ENCODE measurements at regions not wholly inside any gene's neighbourhood (a gene's known extent, or its start where the extent isn't known, plus 50 kb on each side); places are given as distances from the start of the nearest gene placed in this dataset.

- H3K36me3 ChIP-seq, result no peaks in the 10 kb centered on the region
- FAIRE-seq (no peak), ATAC-seq (no peak), DNase-seq (no peak)
- no peaks in the 10 kb centered on the region for H3K9me3 ChIP-seq
- H3K4me3 ChIP-seq, result no peak overlapping the region
- 18 to 22% methylated on average over 2 of the region's 2 CpGs for WGBS, 2 donors
- H3K4me1 ChIP-seq, result peaks cover 0 to 12% (median 6%) of the 10 kb centered on the region in 3 donors
- intact Hi-C loops (cut with DNase I), result no loop called here
- H3K27me3 ChIP-seq, result no peaks in the 10 kb centered on the region
- no peak overlapping the region for H3K27ac ChIP-seq
- TF ChIP-seq, protein P1, sequence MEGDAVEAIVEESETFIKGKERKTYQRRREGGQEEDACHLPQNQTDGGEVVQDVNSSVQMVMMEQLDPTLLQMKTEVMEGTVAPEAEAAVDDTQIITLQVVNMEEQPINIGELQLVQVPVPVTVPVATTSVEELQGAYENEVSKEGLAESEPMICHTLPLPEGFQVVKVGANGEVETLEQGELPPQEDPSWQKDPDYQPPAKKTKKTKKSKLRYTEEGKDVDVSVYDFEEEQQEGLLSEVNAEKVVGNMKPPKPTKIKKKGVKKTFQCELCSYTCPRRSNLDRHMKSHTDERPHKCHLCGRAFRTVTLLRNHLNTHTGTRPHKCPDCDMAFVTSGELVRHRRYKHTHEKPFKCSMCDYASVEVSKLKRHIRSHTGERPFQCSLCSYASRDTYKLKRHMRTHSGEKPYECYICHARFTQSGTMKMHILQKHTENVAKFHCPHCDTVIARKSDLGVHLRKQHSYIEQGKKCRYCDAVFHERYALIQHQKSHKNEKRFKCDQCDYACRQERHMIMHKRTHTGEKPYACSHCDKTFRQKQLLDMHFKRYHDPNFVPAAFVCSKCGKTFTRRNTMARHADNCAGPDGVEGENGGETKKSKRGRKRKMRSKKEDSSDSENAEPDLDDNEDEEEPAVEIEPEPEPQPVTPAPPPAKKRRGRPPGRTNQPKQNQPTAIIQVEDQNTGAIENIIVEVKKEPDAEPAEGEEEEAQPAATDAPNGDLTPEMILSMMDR (IDR thresholded peaks at IDR 0.05), result no peak
Observed at GRCh38 chr3:177832880-177833279, 635.6 kb upstream of the TBL1XR1 start.

- ATAC-seq, result peak in 1 of 4 donors; percentile 49
- no peak for DNase-seq
- H3K4me3 ChIP-seq, result no peak overlapping the region
- no peaks in the 10 kb centered on the region for H3K9me3 ChIP-seq
- TF ChIP-seq, protein P1 (IDR thresholded peaks at IDR 0.05), result no peak
- no peaks in the 10 kb centered on the region for H3K27me3 ChIP-seq
- intact Hi-C loops (cut with DNase I), result no loop called here
- FAIRE-seq, result no peak
- WGBS, 2 donors, result 2 to 9% methylated on average over 2 of the region's 2 CpGs
- H3K4me1 ChIP-seq, result peaks cover 0 to 12% (median 6%) of the 10 kb centered on the region in 3 donors
- no peak overlapping the region for H3K27ac ChIP-seq
- H3K36me3 ChIP-seq, result no peaks in the 10 kb centered on the region
Observed at GRCh38 chr3:177833332-177833731, 636.0 kb upstream of the TBL1XR1 start.

GRCh38 chr3:177835008-177835407, 637.7 kb upstream of the TBL1XR1 start:
- 88 to 93% methylated on average over 2 of the region's 2 CpGs for WGBS, 2 donors
- no peaks in the 10 kb centered on the region for H3K27me3 ChIP-seq
- no peak overlapping the region for H3K27ac ChIP-seq
- DNase-seq (no peak), ATAC-seq (peak in 1 of 4 donors; percentile 33), FAIRE-seq (no peak)
- H3K36me3 ChIP-seq, result no peaks in the 10 kb centered on the region
- H3K4me3 ChIP-seq, result no peak overlapping the region
- TF ChIP-seq, protein P1 (IDR thresholded peaks at IDR 0.05), result no peak
- H3K4me1 ChIP-seq, result peaks cover 0 to 12% (median 6%) of the 10 kb centered on the region in 3 donors
- intact Hi-C loops (cut with DNase I), result no loop called here
- no peaks in the 10 kb centered on the region for H3K9me3 ChIP-seq

GRCh38 chr3:177835917-177836316, 638.6 kb upstream of the TBL1XR1 start:
- TF ChIP-seq, protein P1 (IDR thresholded peaks at IDR 0.05), result no peak
- WGBS, 2 donors, result 75 to 79% methylated on average over 1 of the region's 1 CpG
- no peak for DNase-seq
- FAIRE-seq, result no peak
- Histone ChIP-seq H3K9me3 (no peaks in the 10 kb centered on the region), H3K36me3 (no peaks in the 10 kb centered on the region), H3K4me3 (no peak overlapping the region), H3K27me3 (no peaks in the 10 kb centered on the region), H3K27ac (peak overlapping the region in 2 of 4 donors; percentile 3 to 6), H3K4me1 (peaks cover 0 to 12% (median 6%) of the 10 kb centered on the region in 3 donors)
- intact Hi-C loops (cut with DNase I), result no loop called here
- ATAC-seq, result peak in 2 of 4 donors; percentile 38 to 41

- H3K4me3 ChIP-seq, result no peak overlapping the region
- no peaks in the 10 kb centered on the region for H3K9me3 ChIP-seq
- ATAC-seq (peak in 3 of 4 donors; percentile 43 to 65 (median 61)), FAIRE-seq (no peak), DNase-seq (no peak)
- intact Hi-C loops (cut with DNase I), result no loop called here
- peaks cover 0 to 12% (median 6%) of the 10 kb centered on the region in 3 donors for H3K4me1 ChIP-seq
- no peaks in the 10 kb centered on the region for H3K27me3 ChIP-seq
- peak overlapping the region in 2 of 4 donors; percentile 3 to 6 for H3K27ac ChIP-seq
- TF ChIP-seq, protein P1 (IDR thresholded peaks at IDR 0.05), result no peak
- 36 to 41% methylated on average over 5 of the region's 5 CpGs for WGBS, 2 donors
- H3K36me3 ChIP-seq, result no peaks in the 10 kb centered on the region
Observed at GRCh38 chr3:177836671-177837070, 639.4 kb upstream of the TBL1XR1 start.

All from pancreas (tissue), 10 donors.